Sigmoid colon (tissue), 3 donors: ENCODE measurements at regions not wholly inside any gene's neighbourhood (a gene's known extent, or its start where the extent isn't known, plus 50 kb on each side); places are given as distances from the start of the nearest gene placed in this dataset.

ENCODE experiments used
- POLR2A ChIP-seq, 2 donors: fragments of 450-650 bp; IDR thresholded peaks; one replicate each; pipeline ENCODE4 v1.6.1; 2016; ENCODE audit warnings: antibody characterized with exemption in 2 of 2, mild to moderate bottlenecking in 2 of 2, moderate library complexity in 2 of 2
- TF ChIP-seq, protein P1 (sequence below), 4 experiments: fragments of 450-650 bp in 3 of 4; fragments of 200-600 bp in 1 of 4; IDR thresholded peaks; one replicate each; pipeline ENCODE4 v1.5.1; 2016 to 2019; ENCODE audit warnings: antibody characterized with exemption in 4 of 4, mild to moderate bottlenecking in 3 of 4, moderate library complexity in 2 of 4

DNA sequence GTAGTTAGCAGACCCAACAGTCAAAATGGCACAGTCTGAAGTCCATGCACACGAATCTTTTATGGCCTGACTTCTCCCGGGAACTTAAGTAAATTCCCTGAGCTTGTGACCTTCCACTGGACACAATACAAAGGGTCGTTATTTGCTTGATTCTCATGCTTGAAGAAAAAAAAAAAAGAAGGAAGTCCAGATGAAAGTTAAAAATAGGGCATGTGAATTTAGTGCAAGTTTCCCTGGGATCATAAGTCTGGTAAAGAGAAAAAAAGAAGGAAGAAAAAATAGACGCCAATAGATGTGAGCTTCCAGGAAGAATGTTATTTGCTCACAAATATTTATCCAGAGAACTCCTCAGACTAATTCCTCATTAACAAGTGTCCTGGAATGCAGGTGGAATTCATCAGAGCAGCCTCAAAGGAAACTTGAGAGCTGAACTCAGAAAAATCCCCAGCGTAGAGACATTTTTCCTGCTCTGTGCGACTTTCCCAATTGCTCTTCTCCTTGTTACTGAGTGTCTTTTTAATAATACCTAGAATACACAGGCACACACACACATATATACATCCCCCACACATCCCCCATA is 616.3 kb downstream of the EBF1 start:
- TF ChIP-seq, protein P1, sequence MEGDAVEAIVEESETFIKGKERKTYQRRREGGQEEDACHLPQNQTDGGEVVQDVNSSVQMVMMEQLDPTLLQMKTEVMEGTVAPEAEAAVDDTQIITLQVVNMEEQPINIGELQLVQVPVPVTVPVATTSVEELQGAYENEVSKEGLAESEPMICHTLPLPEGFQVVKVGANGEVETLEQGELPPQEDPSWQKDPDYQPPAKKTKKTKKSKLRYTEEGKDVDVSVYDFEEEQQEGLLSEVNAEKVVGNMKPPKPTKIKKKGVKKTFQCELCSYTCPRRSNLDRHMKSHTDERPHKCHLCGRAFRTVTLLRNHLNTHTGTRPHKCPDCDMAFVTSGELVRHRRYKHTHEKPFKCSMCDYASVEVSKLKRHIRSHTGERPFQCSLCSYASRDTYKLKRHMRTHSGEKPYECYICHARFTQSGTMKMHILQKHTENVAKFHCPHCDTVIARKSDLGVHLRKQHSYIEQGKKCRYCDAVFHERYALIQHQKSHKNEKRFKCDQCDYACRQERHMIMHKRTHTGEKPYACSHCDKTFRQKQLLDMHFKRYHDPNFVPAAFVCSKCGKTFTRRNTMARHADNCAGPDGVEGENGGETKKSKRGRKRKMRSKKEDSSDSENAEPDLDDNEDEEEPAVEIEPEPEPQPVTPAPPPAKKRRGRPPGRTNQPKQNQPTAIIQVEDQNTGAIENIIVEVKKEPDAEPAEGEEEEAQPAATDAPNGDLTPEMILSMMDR (IDR thresholded peaks at IDR 0.05): no peak
- TF ChIP-seq POLR2A (IDR thresholded peaks at IDR 0.05): no peak
